Activated CD4-positive, alpha-beta T cell treated with anti-CD3 and anti-CD28 coated beads for 1 hour (primary cell): ENCODE measurements at regions not wholly inside any gene's neighbourhood (a gene's known extent, or its start where the extent isn't known, plus 50 kb on each side); places are given as distances from the start of the nearest gene placed in this dataset.

Experiments used
- DNase-seq: peaks from one replicate; pipeline ENCODE4 v3.0.0-alpha.2; 2020

- DNase-seq: no peak
Observed at GRCh38 chr2:3099145-3099859, 278.3 kb downstream of the EIPR1 start.

DNA sequence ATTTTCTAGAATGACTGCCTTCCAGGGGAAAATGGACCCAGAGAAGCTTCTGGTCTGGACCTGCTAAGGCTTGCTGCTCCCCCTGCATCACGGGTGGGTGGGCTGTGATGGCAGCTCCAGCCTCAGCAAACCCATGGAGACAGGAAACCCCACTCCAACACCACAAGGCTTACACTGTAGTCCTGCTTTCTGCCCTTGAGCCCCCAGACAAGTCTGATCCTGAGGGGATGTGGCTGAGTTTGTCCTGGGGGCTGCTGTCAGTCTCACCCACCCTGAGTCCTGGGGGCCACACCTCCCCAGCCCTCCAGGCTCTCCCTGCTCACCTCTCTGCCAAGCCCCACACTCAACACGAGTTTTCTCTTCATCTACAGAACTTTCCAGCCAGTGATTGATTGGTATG lies 279.4 kb downstream of the EIPR1 start:
- DNase-seq: no peak

GRCh38 chr2:3097804-3098203 lies 279.8 kb downstream of the EIPR1 start:
- no peak for DNase-seq

DNA sequence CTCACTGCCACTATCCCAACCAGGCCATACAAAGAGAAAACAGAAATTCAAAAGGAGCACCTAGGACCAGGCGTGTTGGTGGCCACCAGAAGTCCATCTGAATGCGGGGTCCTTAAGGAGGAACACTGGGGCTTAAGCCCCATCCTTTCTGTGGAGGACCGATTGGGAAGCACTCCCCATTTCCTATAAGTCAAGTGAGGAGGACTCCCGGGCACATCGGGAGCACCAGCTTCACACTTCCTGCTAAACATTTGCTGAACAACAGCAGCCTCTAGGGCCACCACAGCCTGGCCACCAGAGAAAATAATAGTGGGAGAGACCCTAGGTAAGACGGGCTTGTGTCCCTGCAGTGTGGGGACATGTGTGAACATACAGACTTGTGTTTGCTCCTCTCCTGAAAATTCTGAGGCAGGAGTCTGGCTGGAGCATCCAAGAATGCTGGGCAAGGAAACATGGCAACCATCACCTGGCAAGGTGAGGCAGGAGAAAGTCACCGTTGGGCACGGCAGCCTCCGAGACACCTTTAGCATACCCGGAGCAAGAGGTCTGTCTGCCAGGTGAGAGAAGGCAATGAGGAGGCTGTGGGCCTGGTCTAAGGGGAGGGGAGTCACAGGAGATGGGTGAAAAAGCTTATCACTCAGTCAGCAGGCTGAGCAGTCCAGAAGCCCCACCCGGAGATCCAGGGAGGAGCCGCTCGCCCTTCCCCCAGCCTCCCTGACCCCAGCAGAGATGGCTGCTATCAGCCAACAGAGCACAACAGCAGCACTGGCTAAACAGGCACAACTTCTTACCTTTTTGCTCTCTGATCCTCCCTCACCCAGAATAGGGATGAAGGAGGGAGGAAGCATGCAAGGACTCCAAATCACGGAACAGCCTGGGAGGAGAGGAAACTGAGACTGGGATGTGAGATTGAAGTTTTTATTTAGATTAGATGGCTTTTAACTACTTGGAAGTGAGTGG lies 282.3 kb downstream of the EIPR1 start:
- no peak for DNase-seq

DNA sequence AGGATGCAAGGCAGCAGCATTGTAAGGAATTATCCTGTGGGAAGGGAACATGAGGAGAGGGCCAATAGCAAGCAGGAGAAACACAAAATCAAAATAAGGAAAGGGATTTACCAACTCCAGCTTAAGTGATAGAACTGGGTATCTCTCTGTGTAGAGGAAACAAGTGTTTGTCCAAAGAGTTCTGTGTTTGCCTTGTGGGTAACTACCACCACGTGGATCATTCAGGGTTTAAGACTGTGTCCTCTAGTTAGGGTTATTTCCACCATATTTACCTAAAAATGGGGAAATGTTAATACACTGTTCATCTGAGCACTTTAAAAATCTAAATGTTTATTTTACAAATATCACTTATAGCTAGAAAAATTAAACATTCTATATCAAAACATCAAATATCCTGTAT lies 283.3 kb downstream of the EIPR1 start:
- no peak for DNase-seq

- DNase-seq: no peak
Observed at GRCh38 chr2:3091696-3092095, 285.9 kb downstream of the EIPR1 start.

DNA sequence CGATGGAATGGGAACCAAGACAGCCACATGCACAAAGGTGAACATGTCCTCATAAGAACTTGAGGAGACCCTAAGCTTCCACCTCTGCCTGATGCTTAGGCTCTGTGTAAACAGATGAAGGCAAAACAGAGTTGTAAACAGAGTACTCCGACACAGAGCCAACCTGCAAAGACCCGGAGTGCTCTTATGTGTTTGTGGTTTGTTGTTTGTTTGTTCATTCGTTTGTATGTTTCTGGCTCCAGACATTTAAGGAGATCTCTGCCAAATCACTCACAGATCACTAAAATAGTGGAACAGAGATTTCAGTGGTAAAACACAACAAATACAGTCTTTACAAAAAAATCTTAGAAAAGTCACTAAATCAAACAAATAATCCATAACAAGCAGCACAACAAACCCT lies 294.9 kb downstream of the EIPR1 start:
- DNase-seq: no peak

DNA sequence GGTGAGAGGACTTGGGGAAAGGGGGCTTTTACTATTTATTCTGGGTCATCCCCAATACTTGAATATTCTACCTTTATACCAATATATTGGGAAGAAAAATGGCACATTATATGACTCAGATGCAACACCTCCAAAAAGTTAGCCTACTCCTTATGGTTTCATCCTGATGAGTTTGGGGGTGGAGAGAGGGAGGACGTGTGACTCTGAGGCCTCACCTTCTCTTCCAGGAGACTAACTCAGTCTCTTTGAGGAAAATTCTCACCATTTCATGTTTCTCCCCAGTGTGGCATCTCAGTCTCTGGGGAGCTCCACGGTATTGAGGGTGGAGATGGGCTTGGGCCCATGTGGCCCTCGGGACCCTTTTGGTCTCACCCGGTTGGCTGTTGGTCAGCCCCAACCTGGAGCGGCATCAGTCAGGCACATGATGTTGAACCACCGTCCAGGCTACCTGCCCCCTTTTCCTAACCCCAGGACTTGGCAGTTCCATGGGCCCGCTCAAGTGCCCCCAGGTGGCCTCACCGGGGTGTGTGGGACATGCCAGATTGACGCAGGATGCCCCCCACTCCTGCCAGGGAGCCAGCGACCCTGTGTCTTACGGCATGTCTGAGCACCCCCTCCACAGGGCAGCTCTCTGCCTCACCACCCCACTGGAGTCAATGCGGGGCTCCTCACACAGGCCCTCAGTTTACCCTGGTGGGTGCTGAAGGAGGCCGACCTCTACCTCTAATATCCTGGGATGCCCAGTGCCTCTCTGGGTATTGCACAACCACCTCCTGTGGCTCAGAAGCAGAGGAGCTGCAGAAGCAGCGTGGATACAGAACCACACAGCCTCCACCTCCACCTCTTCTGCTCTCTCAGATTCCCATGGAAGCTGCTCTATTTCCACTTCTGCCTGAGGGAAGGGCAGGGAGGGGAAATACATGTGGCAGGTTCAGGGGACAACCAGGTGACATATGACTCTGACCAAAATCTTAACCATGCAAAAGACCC lies 297.4 kb downstream of the EIPR1 start:
- DNase-seq: no peak

DNA sequence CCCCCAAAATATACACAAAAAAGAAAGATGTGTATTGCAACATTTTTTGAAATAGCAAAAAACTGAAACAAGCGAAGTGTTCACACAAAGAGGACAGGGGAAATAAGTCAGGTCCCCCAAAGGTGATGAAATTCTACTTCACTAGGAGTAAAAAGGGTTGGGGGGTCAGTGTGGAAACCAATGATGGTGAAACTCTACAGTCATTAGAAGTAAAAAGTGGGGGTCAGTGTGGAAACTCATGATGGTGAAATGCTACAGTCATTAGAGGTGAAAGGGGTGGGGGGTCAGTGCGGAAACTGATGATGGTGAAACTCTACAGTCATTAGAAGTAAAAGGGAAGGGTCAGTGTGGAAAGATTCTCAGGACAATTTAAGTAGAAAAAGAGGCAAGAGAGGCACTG lies 298.2 kb downstream of the EIPR1 start:
- DNase-seq: no peak

GRCh38 chr2:3078684-3079083 lies 298.9 kb downstream of the EIPR1 start:
- no peak for DNase-seq

DNA sequence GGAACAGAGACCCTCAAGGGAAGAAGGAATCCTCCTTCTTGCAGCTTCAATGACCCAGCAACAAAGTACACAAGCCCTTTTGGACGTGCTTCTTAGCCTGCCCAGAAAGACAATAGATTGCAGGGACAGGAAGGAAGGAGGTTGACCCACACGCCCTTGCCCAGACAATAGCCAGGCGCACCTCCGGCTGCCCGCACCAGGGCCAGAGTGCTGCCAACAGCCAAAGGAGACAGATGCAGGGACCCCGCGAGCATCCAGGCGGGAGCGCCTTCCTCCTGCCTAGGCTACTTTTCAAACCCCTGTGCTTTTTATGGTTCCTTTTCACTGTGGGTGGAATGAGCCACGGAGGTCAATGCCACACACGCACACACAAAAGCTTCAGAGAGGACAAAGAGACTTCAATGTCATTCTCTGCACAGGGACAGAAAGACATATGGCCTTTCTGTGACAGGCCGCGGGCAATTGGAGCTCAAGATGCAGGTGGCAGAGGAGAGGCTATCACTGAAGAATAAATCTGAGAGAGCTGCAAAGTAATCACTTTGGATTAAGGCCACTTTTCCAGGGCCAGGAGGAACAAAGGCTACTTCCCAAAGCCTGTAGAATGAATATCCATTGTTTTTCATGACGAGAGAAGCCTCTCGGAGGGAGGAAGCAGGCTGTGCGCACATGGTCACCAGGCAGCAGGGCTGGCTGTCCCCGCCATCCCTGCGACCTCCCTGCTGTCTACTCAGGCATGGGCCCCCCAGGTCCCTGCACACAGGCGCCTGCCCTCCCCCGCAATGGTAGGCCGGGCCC lies 300.6 kb downstream of the EIPR1 start:
- DNase-seq: no peak

- no peak for DNase-seq
Observed at GRCh38 chr2:3075991-3076340, 301.7 kb downstream of the EIPR1 start.

DNA sequence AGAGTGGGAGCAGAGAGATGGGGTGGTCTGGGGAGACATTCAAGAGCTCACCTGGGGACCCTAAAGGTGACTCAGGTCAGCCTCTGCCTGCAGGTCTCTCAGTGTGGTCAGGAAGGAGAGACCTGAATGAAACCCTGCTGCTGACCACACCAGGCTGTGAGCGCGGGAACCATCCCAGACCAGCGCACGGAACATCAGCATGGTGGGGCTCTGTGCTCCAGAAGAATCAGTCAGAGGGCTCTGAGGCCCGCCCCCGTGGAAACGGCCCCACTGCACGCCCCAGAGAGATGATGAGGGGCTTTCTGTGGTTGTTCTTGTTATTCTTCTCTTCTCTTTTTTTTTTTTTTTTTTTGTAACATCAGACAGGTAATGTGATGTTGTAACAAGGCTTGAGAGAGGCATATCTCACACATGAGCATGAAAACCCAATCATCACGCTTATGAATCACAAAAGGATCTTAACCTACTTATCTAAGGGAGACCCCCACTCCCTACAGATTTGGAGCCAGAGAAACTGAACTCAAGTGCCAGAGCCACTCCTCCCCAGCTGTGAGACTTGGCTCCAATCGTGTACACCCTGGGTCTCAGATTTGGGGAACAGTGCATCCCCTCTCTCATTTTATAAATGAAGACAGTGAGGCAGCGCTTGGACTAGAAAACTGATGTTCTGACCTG lies 302.2 kb downstream of the EIPR1 start:
- no peak for DNase-seq

- DNase-seq: no peak
Observed at GRCh38 chr2:3073704-3074103, 303.9 kb downstream of the EIPR1 start.

- no peak for DNase-seq
Observed at GRCh38 chr2:3073041-3073595, 304.5 kb downstream of the EIPR1 start.

GRCh38 chr2:3071685-3072263 lies 305.8 kb downstream of the EIPR1 start:
- no peak for DNase-seq

DNA sequence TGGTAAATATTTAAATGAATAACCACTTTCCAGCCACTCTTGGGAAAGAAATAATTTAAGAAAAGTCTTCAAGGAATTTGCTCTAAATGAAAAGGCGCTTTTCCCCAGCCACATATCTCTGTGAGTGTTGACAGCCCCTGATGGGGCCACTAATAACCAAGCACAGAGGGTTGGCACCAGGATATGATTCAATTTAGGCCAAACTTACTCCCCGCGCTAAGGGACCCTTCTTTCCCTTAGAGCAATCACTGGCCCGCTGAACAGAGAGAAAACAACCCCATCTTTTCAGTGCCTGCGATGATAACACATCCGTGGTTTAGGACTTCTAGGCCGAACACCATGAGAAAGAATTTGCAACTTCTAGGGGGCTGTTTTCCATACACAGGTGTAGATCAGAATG lies 310.8 kb downstream of the EIPR1 start:
- no peak for DNase-seq

GRCh38 chr2:3065928-3066327 lies 311.7 kb downstream of the EIPR1 start:
- DNase-seq: no peak

- DNase-seq: no peak
Observed at GRCh38 chr2:3062476-3063260, 314.9 kb downstream of the EIPR1 start.

DNA sequence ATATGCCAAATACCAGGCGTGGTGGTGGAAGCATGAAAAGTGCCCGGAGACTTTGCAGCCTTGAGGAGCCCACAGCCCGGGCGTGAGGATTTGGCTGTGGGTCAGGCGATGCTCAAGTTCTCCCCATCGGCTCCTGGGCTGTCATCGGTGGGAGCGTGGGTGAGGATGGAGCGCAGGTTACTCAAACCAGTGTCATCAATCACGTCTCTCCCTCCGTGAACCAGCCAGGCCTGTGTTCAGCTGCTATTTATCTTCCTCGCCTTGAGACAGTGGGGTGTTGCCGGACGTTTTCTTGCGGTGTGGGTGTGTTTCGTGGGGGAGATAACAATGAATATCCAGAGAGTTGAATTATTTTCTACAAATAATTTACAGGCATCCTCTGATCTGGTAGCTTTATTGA lies 317.6 kb downstream of the EIPR1 start:
- no peak for DNase-seq
